NCI-H748 (cell line): ENCODE measurements at regions not wholly inside any gene's neighbourhood (a gene's known extent, or its start where the extent isn't known, plus 50 kb on each side); places are given as distances from the start of the nearest gene placed in this dataset.
A peak's percentile ranks its signal among the peaks of the same experiment; 100 is the strongest.
"Not testable (repeated sequence)": the region's sequence is repeated elsewhere in the genome, so short reads cannot be mapped to it uniquely, and the experiment has no call there.

ENCODE experiments used
- DNase-seq: peaks from one replicate; lab custom pipeline; 2025; ENCODE audit not compliant: unreplicated experiment; lab: John Stamatoyannopoulos, UW

DNA sequence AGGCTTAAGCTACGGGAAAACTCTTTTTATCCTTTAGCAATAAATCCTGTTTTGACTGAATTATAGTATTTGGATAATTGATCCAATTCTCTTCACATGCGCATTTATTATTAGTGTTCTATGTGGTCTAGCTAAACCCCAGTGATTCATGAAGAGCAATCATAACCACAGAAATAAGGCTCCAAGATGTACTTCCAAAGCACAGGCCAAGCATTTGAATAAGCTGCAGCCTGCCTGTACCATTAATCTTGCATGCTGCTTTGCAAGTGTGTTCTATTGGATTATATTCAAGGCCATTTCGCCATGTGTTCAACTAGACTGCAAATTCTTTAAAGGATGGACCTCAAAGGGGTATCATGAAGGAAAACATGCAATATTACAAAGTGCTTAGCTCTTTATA is 385.2 kb upstream of the FAT1 start:
- no peak for DNase-seq

DNA sequence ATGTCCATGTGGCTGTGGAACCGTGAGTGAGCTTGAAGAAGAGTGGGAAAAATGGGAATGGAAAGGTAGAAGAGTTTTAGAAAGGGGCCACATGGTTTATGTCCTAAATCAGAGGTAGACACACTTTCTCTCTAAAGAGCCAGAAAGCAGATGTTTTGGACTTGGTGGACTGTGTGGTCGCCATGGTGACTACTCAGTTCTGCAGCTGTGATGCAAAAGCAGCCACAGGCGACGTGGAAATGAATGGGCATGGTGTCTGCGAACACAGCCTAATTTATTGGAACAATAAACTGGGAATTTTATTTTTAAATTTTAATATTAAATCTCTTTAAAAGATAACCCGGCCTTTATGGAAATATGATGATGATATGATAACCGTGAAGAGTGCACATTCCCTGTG is 386.0 kb upstream of the FAT1 start:
- DNase-seq = peak; percentile 26

DNA sequence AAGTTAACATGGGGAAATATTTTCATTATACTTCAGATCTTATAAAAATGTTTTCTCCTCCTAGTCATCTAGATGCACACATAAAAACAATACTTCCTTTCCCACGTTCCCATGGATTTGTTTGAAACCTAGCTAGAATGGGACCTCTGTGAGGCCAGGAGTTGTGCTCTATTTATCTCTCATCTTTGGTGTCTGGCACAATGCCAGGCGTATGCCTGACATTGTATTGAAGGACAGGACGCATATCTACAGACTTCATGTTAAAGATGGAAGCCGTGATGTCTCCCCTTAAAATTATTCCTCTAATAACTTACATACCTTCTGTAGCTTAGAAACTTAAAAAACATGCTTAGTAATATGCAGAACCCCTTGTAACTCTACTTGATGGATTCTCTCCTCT is 394.5 kb upstream of the FAT1 start:
- no peak for DNase-seq

DNA sequence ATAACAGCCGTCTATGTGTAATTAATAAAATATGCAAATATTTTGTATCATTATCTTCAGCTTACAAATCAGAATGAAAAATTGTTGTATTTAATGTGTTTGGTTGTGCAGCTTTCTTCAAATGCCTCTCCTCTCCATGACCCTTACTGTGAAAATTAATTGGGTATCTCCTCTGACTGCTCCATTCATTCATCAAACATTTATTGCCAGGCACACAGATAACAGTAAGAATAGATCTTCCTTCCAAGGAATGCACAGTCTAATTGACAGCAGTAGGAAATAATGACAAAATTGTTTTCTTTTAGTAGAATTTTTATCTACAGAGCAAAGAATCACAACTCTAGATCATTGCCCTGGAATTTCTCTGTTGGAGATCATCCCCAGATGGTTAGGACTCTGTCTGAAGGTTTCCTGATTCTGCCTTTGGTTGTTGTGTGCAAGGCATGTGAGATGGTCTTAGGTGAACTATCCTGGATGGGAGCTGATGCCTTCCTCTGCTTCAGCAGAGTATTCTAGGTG is 395.0 kb upstream of the FAT1 start:
- DNase-seq = no peak

DNA sequence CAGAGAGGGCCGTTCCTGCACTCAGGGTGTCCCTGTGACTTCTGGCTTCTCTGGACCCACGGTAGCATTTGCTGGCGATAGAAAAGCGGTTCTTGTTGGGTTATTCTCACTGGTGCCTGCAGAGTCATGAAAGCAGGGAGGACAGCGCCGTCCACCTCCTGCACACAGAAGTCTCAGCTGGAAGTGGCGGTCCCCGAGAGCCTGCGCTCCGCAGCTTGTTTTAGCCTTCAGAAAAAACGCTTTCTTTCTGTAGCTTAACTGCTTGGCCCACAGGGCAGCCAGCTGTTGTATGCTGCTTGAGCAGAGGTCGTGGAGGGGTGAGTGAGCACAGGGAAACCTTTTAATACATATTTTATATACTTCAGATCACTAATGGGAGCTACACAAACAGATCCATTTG is 400.7 kb upstream of the FAT1 start:
- DNase-seq = no peak

DNA sequence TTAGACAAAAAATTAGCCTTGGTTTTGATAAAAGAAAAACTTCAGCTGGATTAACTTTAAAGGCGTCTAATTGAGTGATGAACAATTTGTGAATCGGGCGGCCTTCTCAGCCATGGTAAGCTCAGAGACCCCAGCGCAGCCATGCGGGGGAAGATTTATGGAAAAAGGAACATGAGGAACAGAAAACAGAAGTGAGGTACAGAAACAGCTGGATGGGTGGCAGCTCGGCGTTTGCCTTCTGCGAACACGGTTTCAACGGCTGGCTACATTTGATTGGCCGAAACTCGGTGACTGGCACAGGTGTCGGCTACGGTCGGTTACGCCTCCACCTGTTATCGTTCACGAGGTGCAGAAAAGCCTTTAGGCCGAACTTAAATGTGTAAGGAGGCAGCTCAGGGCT is 401.4 kb upstream of the FAT1 start:
- no peak for DNase-seq

DNA sequence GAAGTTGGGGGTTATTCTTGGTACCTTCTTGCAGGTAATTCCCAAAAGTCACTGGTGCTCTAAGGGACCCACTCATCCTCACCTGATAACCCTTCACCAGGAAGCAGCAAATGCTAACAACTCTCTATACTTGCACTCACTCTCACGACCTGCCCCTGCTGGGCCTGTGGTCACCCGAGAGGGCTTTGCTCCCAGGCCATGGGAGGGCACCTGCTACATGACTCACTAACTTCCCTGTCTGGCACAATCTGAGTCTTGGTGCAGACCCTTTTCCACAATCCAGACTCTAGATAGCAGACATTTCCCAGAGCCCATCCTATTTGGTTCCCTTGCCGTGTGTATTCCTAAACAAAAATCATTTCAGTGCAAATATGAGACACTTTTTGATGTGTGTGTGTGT is 403.8 kb upstream of the FAT1 start:
- no peak for DNase-seq

DNA sequence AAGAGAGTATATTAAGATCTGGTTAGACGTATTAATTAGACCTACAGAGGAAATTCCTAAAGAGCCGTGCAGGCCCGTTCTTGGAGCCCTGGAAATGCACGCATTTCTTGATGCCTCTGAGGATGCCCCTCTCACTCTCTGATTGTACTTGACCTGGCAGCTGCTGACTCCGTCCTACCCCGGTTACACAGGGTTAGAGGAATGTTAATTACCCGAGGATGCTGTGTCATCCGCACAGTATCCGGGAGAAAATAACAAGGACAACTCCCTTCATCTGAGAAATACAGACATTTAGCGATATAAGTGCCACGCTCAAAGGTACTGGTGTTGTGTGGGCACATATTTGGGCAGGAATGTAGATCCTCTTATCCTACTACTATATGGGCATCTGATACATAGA is 404.6 kb upstream of the FAT1 start:
- DNase-seq = no peak

DNA sequence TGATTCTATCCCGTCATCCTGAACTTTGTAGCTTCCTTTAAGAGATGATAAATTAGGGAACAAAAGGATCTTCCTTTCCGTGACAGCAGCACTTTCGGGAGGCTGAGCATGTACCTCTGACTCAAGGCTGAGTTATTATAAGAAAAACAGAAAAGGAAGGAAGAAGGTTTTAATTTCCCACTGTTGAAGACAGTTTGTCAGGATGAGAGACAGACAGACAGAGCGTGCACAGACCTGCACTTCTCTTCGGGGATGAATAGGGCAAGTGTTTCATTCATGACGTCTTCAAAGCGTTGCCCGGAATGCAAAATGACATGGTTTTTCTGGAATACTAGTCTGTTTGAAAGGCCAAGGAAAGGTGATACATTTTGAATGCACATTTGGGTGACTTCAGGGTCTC is 405.3 kb upstream of the FAT1 start:
- no peak for DNase-seq

DNA sequence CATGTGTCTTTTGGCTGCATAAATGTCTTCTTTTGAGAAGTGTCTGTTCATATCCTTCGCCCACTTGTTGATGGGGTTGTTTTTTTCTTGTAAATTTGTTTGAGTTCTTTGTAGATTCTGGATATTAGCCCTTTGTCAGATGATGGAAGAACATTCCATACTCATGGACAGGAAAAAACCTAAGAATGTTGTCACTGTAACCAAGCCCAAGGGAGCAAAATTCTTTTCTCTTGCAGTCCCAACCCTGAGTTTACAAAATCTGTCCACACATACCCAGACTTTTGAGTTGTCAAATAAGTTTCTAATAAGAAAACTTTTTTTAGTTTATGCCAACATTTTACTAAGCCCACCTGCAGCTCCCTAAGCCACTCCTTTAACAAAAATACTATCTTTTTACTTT is 408.2 kb upstream of the FAT1 start:
- not testable (repeated sequence) for DNase-seq

DNA sequence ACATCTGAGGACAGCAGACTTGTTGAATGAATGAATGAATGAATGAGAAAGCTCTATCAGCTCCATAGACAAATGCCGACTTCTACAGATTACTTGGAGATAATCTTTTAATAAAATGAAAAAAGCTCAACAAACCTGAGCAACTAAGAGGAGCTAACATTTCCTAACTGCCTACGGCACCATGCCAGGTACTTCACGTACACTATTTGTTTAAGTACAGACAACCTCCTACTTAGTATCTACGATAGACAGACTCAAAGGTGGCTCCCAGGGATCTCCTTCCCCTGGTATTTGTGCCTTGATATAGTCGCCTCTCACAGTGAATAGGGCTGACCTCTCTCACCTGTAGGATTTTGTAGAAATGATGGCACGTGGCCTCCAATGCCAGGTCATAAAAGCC is 412.2 kb upstream of the FAT1 start:
- DNase-seq = no peak

DNA sequence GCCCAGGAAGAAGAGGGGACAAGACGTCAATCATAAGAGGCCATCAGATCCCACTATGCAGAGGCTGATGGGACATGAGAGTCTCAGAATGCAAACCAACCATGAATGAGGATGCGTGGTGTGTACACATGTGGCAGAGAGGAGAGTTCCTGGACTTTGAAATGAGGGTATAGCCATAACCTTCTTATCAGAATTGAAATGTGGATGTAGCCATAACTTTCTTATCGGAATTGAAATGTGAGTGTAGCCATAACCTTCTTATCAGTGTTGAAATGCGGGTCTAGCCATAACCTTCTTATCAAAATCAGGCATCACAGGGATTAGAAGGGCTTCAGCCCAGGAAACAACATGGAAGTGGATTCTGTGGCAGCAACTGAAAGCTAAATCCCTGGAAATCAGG is 415.5 kb upstream of the FAT1 start:
- no peak for DNase-seq

DNA sequence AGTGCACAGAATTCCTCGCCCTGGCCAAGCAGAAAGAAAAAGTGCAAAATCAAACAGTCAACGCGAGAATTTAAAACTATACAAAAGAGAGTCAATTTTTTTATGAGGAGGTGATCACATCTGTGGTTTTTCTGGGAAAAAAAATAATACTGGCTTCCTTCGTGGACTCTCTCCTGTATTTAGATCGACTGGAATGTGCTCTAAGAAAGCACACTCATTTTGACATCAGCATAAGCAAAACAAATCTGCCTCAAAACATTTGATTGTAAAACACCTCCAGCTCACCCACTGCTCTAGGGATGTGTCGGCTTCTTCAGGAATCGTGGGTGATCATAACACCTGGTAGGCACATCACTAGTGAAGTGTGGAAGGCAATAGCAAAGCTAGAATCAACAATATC is 417.4 kb upstream of the FAT1 start:
- DNase-seq = no peak

DNA sequence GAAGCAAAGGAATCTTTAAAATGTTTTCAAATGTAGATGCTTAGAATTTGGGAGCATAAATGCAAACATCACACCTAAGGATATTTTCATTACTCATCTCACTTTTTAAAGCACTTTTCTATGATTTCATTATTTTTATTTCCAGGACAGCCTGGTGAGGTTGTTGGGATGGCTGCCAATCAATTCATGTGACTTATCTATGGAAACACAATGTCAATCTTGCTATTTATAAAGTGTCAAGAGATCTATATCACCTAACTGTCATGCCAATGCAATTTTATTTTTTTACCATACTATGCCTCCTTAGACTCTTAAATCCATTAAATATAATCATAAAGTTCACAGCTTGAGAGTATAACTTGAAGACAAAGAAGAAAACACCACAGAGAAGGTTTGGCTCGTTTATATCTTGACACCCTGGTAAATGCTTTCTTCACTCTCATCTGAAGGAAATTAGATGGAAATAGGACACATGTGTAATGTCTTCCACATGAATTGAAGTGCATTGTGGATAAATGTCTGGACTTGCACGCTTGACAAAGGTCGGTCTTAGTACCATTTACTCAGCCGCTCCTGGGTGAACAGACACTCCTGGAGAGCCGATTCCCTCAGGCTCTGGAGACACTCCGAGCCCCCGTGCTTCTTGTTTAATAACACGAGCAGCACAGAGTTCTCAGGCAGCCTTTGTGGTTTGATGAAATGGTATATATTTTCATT is 425.7 kb upstream of the FAT1 start:
- no peak for DNase-seq

DNA sequence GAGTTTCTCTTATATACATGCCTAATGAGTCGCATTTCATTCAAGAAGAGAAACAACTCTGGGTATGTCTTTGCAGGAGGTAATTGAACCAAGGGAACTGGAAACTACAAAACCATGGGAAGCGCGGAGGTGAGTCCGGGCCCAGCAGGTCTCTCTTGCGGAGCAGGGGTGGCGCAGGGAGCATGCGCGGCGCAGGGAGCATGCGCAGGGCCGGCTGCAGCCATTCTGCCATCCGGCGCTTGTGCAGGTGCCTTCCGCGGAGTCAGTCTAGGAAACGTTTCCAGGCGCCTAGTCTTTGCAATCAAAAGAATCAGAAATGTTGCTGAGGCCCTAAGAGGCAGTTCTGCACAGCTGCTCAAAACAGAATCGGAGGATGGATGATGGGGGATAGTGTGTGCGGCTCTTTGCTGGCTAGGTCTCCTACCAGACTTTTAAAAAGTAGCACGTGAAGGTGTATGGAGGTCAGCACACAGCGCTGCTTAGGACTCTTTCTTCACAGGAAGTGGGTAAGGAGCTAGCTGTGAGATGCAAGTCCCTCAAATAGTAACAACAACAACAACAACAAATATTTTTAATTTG is 433.8 kb upstream of the FAT1 start:
- DNase-seq = no peak

DNA sequence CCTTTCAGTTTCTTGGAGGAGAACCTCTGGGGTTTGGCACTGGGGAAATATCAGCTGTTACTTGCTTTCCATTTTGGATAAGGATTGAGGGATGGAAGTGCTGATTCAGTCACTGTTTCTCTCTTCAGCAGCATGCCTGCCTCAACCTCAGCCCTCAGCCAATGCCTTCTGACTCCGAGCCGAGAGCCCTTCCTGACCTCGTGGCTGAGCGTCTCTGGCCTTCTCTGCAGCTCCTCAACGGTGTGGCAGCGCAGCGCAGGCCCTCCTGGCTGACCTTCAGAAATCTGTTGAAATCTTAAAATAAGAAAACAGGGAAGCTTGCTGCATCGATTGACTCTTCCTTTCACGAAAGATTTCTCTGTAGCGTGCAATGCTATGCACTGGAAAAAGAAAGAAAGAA is 434.3 kb upstream of the FAT1 start:
- DNase-seq = no peak

DNA sequence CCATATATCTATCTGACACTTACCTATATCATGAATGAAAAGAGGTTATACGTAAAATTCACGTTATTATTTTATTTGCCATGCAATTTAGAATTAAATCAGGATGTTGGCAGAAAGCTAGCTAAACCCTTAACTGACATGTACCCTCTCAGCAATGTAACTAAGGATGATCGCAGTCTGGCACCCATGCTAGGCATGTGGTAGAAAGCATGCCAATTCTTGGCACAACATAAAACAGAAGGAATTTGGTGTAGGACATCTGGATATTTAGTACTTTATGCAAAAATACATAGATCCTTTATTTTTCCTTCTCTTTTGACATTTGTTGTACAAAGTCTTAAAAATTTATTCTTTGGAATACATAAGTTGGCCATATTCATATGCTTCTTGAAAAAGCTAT is 436.8 kb upstream of the FAT1 start:
- DNase-seq = no peak

DNA sequence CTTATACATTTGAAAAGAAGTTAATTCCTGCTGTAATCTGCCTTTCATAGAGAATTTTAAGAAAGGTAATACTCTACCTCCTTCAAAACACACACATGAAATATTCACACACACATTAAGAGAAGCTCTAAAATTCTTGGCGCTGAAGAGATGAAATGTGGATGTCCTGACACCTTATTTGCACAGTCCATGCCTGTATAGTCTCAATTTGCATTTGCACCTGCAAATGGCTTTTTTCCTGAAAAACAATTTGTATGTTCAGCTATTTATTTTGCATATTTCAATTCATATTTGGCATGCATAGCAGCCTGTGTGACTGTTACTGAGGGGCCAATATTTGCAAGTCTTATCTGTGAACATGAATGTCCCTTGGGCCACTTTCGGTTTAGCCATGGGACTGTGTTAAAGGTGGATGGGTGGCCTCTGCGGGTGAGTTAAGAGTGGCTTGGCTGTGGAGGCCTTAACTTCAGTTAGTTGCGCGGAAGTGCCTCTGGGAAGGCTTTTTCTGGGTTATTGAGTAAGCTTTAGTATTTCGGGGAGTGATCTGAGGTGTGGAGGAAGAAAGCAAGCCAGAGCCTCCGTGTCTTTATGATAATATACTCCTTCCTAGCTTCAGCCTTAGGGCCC is 443.3 kb upstream of the FAT1 start:
- DNase-seq = no peak

DNA sequence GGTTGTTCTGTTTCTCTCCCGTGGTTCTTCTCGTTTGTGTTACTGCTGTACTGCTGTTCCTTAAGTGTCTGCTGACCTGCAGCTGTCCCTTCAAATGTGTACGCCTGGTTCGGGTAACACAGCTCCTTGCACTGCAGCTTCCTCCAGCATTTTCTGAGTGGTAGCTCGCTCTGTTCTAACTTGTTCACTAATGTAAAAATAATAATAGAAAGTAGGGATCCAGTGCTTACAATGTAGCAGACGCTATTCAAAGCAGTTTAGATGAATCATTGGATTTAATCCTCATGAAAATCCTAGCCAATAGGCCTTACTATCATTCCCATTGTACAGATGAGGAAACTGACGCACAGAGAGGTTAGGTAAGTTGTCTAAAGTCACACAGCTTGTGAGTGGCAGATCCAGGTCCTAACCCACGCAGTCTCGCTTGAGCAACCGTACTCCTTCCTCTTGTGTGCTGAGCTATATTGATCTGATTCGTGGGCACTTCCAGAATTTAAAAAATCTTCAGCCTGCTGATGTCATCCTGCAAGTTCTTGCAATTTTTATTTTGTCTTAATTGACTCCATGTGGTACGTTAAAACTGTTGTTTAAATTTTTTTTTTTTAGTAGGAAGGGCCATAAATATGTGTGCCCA is 448.2 kb upstream of the FAT1 start:
- DNase-seq = no peak

DNA sequence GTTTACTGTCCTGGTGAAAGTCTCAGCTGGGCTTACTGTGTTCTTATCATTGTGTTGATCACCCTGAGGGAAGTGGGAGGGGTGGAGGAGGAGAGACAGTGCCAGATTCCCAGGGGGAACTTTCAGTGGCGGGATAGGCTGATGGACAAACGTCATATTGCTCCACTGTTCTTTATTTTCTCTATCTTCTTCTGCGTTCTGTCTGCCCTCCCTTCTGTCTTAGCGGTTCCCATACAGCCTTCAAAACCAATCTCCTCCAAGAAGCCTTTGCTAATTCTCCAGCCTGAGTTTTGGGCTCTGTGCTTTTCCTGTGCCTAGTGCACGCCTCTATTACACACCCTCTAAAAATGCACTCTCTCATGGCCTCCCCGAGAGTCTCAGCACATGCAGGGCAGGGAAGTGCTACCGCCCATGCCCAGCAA is 448.7 kb upstream of the FAT1 start:
- DNase-seq = no peak

DNA sequence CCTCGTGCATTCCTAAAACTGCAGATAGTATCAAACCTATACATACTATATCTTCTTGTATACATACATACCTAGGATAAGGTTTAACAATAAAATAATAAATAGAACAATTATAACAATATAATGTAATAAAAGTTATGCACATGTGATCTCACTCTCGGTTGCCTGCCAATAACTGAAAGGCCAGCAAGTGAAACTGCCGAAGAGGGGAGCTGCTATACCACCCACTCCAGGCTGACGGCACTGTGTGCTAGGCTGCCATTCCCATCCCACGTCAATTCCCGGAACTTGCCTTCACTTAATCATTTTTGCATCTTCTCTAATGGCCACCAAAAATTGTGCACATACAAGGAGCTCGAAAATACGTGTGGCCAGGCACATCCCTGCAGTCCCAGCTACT is 451.1 kb upstream of the FAT1 start:
- no peak for DNase-seq

DNA sequence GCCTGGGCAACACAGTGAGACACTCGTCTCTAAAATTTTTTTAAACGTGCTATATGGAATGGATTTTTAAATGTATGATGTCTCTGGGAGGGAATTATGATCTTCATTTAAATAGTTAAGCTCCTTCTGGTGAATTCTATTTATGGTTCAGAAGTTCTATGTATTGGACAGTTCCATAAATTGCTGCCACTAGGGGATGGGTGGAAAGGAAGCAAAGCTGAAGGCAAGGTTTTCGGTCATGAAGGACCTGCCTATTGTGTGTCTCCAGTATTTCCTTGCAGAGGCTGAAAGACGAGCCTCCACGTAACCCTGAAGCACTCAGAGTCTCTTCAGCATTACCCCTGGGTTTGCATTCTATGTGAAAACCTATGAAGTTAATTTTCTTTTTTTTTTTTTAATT is 451.5 kb upstream of the FAT1 start:
- DNase-seq = no peak
